COLO829 (cell line): ENCODE measurements at regions not wholly inside any gene's neighbourhood (a gene's known extent, or its start where the extent isn't known, plus 50 kb on each side); places are given as distances from the start of the nearest gene placed in this dataset.

ENCODE experiments used
- DNase-seq: peaks from one replicate; pipeline ENCODE4 v3.0.0; 2012; ENCODE audit warnings: low spot score

- DNase-seq: no peak
These were observed 178.3 kb downstream of the SNX19 start for GRCh38 chr11:130737866-130738431.

DNA sequence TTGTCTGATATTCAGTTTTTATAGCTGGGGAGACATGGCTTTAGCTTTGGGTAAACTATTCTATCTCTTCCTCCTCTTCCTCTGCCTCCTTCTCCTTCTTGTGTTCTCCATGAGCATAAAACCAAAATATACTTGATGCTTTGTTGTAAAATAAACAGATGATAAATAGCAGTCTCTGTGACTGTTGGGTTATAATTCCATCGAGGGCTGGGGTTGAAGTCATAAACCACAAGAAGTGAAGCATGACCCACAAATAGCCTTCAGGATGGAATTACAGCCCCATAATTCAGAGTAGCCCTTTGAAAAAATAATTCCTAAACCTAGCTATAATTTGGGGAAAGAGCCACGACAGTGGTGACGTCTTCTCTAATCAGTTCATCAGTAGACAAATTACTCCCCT, 177.7 kb downstream of the SNX19 start:
- DNase-seq: no peak

- no peak for DNase-seq
These were observed 175.5 kb downstream of the SNX19 start for GRCh38 chr11:130740819-130741218.

GRCh38 chr11:130744794-130745193, 171.5 kb downstream of the SNX19 start:
- no peak for DNase-seq

DNA sequence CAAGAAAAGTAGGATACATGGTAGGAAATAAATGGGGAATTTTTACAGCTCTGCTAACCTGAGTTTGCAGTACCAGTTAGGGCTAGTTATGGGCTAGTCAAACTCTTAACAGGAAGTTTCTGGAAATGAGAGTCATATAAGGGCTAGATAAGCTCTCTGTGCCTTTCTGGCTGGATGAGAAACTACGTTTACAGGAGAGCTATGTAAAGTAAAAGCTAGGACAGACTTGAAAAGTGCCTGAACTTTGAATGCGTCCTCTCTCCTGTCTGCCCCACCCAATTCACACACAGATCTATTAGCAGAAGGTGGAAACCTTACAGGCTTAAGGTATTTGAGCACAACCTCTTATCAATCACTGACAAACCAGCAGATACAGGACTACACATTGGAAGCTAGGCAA, 167.1 kb downstream of the SNX19 start:
- DNase-seq: no peak

GRCh38 chr11:130760515-130761125, 155.7 kb downstream of the SNX19 start:
- no peak for DNase-seq

- DNase-seq: no peak
These were observed 154.6 kb downstream of the SNX19 start for GRCh38 chr11:130761560-130762220.

DNA sequence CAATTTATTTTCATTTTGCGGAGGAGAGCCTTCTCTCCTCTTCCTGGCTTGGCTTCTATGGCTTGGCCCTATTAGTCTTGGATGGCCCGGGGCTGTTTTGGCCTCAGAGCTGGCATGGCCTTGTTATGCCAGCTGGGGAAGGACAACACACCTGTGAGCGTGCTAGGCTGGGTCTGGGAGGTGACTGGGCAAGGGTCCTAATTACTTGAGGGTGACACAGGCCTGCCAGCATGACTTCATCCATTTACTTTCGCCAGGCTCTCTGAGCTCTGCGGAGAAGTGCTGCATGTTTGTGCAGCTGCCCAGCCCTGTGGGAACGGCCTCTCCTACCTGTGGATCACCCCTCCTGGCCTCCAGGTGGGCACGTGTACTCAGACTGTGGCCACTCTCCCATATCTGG, 153.6 kb downstream of the SNX19 start:
- DNase-seq: no peak

DNA sequence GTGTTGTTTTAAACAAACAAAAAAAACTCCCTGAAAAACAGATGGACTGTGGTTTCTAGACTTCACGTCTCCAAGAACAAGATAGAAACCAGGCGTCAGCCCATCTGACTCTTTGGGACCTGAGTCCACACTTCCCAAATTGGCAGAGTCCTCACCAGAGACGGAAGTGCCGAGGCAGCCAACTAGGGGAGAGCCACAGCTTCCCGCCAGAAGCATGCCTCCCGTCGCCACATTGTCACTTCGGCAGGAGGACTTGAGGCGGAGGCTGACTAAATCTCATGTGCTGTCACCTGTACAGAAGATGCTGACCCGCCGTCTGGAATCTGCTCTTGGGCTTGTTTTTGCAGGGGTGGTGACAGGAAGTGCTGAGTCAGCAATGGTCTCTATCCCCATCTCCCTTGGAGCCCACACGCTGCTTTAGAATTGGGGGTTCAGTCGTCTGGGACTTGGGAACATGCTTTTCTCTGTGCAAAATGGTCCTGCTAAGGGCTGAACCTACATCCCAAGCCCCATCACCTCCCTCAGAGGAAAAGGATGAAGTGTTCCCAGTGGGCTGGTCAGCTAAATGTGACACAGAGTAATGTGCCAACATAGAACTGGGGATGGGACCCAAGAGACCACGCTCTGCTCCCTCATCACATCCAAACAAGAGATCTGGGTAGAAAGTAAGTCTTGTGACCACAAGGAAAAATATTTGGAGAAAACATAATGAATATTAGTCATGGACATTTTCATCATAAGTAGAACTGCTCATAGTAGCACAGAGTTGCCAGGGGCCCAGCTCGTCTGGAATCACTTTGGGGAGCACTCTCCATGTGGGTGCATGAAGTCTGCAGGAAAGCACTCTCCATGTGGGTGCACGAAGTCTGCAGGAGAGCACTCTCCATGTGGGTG, 152.9 kb downstream of the SNX19 start:
- no peak for DNase-seq

GRCh38 chr11:130765406-130765805, 150.9 kb downstream of the SNX19 start:
- DNase-seq: no peak

DNA sequence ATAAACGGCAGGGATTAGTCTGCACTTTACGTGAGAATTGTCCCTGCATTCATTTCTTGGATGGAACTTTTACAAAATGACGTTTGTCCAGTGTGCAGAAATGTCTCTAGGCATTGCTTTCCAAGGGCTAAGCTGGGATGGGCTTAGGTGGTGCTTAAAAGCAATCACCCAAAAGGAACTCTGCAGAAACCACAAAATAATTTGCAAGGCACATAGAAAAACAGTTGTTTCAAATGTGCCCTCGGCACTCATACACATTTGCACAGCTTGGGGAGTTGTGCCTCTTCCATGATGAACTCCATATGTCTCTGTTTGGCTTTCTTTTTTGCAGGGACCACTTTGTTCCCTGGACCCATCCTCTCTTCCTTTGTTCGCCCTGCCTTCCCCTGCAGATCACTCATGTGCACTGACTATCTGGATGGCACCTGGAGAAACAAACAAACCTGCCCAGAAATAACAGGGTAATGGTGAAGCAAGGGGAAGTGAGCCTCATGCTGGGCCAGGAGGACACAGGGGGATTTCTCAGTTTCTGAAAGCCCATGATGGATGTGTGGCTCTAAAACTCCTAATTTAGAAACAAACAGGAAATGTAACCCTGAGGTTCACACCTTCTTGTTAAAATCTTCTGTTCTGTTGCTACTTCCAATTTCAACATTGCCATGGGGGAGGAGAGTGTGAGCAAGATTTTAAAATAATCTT, 150.2 kb downstream of the SNX19 start:
- no peak for DNase-seq

DNA sequence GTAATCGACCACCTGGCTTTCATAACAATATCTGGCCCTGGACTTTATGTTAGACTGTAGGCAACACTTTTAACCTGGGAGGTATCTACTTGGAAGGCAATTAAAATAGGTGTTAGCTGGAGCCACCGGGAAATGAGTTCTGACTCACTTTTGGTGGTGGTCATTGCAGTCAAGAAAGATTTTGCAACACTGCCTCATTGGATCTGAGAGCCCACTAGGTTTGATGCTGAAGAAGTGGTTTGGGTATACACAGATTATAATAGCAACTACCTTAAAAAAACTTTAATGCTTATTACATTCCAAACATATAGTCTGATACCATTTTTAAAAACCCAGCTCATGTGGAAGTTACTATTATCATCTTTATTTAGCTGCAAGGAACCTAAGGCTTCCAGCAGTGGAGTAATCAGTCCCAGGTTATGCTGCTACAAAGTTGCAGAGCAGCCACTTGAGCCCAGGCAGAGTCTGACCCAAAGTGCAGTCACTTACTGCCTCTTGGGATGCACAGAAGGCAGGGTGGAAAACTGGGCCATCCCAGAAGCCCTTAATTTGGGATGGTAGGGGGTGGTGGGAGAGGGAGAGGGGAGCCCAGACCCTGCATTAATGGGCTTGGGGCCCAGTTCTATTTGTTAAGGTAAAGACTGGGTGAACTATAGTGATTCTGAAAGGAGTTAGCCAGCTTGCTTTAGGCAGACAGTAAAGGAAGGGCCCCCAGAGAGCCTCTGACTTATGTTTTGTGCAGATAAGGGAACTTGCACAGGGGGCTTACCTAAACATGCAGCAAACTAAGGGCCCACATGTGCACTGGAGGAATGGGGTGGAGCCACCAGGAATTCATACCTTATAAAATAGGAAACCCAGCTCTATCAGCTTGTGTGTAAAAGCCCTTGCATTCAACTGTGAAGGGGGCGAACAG, 149.4 kb downstream of the SNX19 start:
- no peak for DNase-seq

DNA sequence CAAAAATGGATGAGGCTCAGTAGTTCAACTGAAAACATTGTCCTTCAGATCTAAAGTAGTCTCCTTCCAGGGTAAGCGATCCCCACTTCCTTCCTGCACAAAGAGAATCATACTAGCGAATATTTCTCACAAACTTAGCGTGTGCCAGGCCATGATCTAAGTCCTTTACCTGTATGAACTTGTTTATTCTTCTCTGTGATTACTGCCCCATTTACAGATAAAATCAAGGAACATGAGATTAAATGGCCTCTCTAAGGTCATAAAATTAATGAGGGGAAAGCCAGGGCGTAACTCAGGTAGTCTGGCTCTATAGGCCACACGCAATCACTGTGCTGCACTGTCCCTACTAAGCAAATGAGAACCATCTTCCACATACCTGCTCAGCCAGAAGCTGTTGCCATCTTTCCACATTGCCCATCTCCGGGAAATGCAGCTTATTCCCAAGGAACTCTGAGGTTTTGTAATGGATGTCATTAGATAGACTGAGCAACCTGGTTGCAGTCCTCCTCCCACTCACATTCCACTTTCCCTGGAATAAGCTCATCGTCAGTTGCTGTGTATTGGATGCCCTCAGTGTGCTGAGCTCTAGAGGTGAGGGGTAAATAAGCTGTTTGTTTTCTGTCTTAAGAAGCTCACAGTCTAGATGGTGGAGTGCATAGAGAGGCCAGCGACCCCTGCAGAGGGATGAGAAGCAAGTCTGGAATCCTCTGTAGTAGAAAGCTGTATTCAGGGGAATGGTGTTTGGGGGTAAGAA, 146.3 kb downstream of the SNX19 start:
- no peak for DNase-seq

DNA sequence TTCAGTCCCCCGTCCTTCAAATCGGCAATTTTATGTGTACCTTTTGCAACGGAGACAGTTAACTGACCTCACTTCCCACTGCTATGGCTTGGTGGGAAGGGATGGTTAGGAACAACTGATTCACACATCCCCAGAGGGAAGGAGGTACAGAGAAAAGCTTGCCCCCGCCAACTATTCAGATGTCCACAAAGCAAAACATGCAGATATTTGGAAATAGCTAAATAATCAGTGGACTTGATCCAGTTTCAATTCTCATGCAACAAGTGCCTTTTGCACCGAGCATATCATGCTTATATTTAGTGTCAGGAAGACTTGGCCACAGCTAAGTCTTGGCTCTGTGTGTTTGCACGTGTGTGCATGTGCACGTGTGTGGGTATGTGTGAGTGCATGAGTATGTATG, 144.6 kb downstream of the SNX19 start:
- no peak for DNase-seq

GRCh38 chr11:130772266-130773227, 143.7 kb downstream of the SNX19 start:
- DNase-seq: no peak

DNA sequence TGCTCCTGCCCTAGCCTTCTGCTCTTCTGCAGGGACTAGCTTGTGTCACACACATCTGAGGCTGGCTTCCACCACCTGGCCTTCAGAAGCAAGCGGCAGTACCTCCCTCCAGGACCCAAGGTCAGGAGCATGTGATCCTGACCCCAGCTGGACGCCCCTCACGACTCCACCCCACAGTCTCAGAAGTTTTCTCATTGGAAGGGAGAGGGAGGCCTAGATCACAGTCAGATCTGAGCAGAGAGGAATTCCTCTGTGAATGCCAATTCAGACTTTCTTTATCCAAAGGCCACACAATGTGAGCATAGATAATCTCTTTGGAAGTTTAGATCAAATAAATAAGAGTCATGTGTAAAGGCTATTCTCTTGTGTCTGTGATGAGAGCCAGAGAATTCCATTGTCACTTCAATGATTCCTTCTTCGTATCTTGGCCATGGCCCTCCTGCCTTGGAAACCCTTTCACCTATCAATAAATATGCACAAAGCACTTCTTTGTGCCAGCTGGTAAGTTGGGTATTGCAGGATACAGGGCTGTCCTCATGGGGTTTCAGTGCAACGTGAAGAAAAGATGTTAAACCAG, 142.9 kb downstream of the SNX19 start:
- DNase-seq: no peak

- DNase-seq: no peak
These were observed 141.6 kb downstream of the SNX19 start for GRCh38 chr11:130774703-130775102.

- DNase-seq: no peak
These were observed 140.8 kb downstream of the SNX19 start for GRCh38 chr11:130775306-130776060.
